Small intestine (tissue), 7 donors: ENCODE measurements at regions not wholly inside any gene's neighbourhood (a gene's known extent, or its start where the extent isn't known, plus 50 kb on each side); places are given as distances from the start of the nearest gene placed in this dataset.

Experiments used
- DNase-seq, 2 donors: peaks; one replicate each; pipeline versions ENCODE4 v3.0.0 to v3.0.0-alpha.2; 2013
- FAIRE-seq: peaks from 2 replicates; lab custom pipeline; 2012; peaks lifted over from hg19 to GRCh38; lab: Jason Lieb, UNC
- H3K27ac ChIP-seq, 3 donors: one replicate each; pipeline ENCODE4 v1.5.1; 2013; ENCODE audit warnings: low read length in 2 of 3, mild to moderate bottlenecking in 2 of 3, control low read depth in 1 of 3, inconsistent platforms in 1 of 3, low read depth in 1 of 3, moderate library complexity in 1 of 3
- H3K27me3 ChIP-seq, 3 donors: one replicate each; pipeline ENCODE4 v1.6.1; 2013; ENCODE audit warnings: low read length in 3 of 3, inconsistent platforms in 1 of 3; ENCODE audit not compliant: control insufficient read depth in 3 of 3, insufficient read depth in 3 of 3
- H3K36me3 ChIP-seq, 3 donors: one replicate each; pipeline ENCODE4 v1.6.1; 2013; ENCODE audit warnings: low read length in 3 of 3, inconsistent platforms in 1 of 3, low read depth in 1 of 3, mild to moderate bottlenecking in 1 of 3, moderate library complexity in 1 of 3; ENCODE audit not compliant: control insufficient read depth in 3 of 3, insufficient read depth in 2 of 3
- H3K4me1 ChIP-seq, 3 donors: one replicate each; pipeline ENCODE4 v1.6.1; 2013; ENCODE audit warnings: low read length in 2 of 3, inconsistent platforms in 1 of 3, low read depth in 1 of 3, mild to moderate bottlenecking in 1 of 3, moderate library complexity in 1 of 3; ENCODE audit not compliant: control insufficient read depth in 3 of 3, insufficient read depth in 2 of 3
- H3K4me3 ChIP-seq, 3 donors: one replicate each; pipeline ENCODE4 v1.5.1; 2013; ENCODE audit warnings: low read length in 3 of 3, control low read depth in 1 of 3, inconsistent platforms in 1 of 3, low read depth in 1 of 3, mild to moderate bottlenecking in 1 of 3, moderate library complexity in 1 of 3
- H3K9me3 ChIP-seq, 2 donors: one replicate each; pipeline ENCODE4 v1.6.1; 2013; ENCODE audit warnings: low read depth in 1 of 2, low read length in 1 of 2; ENCODE audit not compliant: control insufficient read depth in 2 of 2, insufficient read depth in 1 of 2
- WGBS, 3 donors: extraction: QIAGEN DNeasy Blood & Tissue Kit; methylation state at CpG; one replicate each; pipeline ENCODE4 v1.1.7; 2013; 5-methylcytosine and 5-hydroxymethylcytosine counted together
- donor health status: healthy with polysubstance abuse.
- donor health status: control.
- donor health status: control.
- donor health status: Bipolar disorder and iron deficiency.
- donor health status: healthy.

GRCh38 chr9:1115370-1115769, 65.2 kb downstream of the DMRT2 start:
- Histone ChIP-seq H3K36me3 (no peaks in the 10 kb centered on the region), H3K27me3 (no peaks in the 10 kb centered on the region), H3K9me3 (no peaks in the 10 kb centered on the region), H3K4me3 (no peak overlapping the region), H3K27ac (no peak overlapping the region), H3K4me1 (no peaks in the 10 kb centered on the region)
- DNase-seq = no peak
- WGBS, 3 donors = 77 to 91% (median 87%) methylated on average over 3 of the region's 3 CpGs
- no peak for FAIRE-seq

GRCh38 chr9:1117439-1117838, 67.3 kb downstream of the DMRT2 start:
- WGBS, 3 donors = 45 to 72% (median 50%) methylated on average over 1 of the region's 1 CpG
- DNase-seq (no peak), FAIRE-seq (no peak)
- Histone ChIP-seq H3K4me1 (no peaks in the 10 kb centered on the region), H3K4me3 (no peak overlapping the region), H3K36me3 (no peaks in the 10 kb centered on the region), H3K27me3 (no peaks in the 10 kb centered on the region), H3K9me3 (no peaks in the 10 kb centered on the region), H3K27ac (no peak overlapping the region)

GRCh38 chr9:1120500-1121165, 70.5 kb downstream of the DMRT2 start:
- Histone ChIP-seq H3K27me3 (no peaks in the 10 kb centered on the region), H3K4me3 (no peak overlapping the region), H3K36me3 (no peaks in the 10 kb centered on the region), H3K9me3 (no peaks in the 10 kb centered on the region), H3K4me1 (no peaks in the 10 kb centered on the region), H3K27ac (no peak overlapping the region)
- DNase-seq (no peak), FAIRE-seq (no peak)
- 34 to 47% (median 44%) methylated on average over 6 of the region's 6 CpGs for WGBS, 3 donors

GRCh38 chr9:1125741-1126140, 75.6 kb downstream of the DMRT2 start:
- H3K27ac ChIP-seq = no peak overlapping the region
- no peaks in the 10 kb centered on the region for H3K9me3 ChIP-seq
- no peaks in the 10 kb centered on the region for H3K4me1 ChIP-seq
- 31 to 54% (median 38%) methylated on average over 2 of the region's 2 CpGs for WGBS, 3 donors
- no peaks in the 10 kb centered on the region for H3K27me3 ChIP-seq
- no peak overlapping the region for H3K4me3 ChIP-seq
- no peaks in the 10 kb centered on the region for H3K36me3 ChIP-seq
- FAIRE-seq = no peak
- no peak for DNase-seq

GRCh38 chr9:1128046-1128445, 77.9 kb downstream of the DMRT2 start:
- H3K4me3 ChIP-seq = no peak overlapping the region
- no peaks in the 10 kb centered on the region for H3K27me3 ChIP-seq
- FAIRE-seq (no peak), DNase-seq (no peak)
- no peaks in the 10 kb centered on the region for H3K4me1 ChIP-seq
- no peaks in the 10 kb centered on the region for H3K36me3 ChIP-seq
- no peaks in the 10 kb centered on the region for H3K9me3 ChIP-seq
- H3K27ac ChIP-seq = no peak overlapping the region
- WGBS, 3 donors = 58 to 84% (median 83%) methylated on average over 1 of the region's 1 CpG

- Histone ChIP-seq H3K9me3 (no peaks in the 10 kb centered on the region), H3K36me3 (no peaks in the 10 kb centered on the region), H3K4me1 (no peaks in the 10 kb centered on the region), H3K27ac (no peak overlapping the region), H3K27me3 (no peaks in the 10 kb centered on the region), H3K4me3 (no peak overlapping the region)
- 12 to 22% (median 21%) methylated on average over 4 of the region's 4 CpGs for WGBS, 3 donors
- no peak for DNase-seq
- FAIRE-seq = no peak
Measured at GRCh38 chr9:1129382-1129781, 79.2 kb downstream of the DMRT2 start.

GRCh38 chr9:1140057-1140456, 89.9 kb downstream of the DMRT2 start:
- Histone ChIP-seq H3K36me3 (no peaks in the 10 kb centered on the region), H3K9me3 (peaks cover 0 to 15% of the 10 kb centered on the region in 2 donors), H3K4me1 (no peaks in the 10 kb centered on the region), H3K4me3 (no peak overlapping the region), H3K27ac (no peak overlapping the region), H3K27me3 (no peaks in the 10 kb centered on the region)
- FAIRE-seq = no peak
- WGBS, 3 donors = 87 to 97% (median 92%) methylated on average over 2 of the region's 2 CpGs
- no peak for DNase-seq

DNA sequence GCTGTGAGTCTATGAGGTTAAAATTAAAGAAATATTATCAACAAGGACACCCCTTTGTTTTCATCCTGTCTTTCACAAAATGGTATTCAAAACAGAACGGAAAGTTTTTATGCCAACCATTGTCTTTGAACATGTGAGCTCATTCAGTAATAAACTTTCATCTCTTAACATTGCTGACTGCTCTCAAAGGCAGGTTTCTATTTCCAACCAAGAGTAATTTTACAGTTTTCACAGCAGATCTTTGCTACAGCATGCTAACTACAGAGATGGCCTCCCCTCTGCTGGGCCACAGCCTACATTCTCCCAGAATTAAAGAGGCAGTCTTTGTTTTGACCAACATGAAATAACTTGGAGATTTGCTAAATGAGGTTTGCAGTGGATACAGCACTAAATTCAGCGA, 101.5 kb downstream of the DMRT2 start:
- Histone ChIP-seq H3K9me3 (no peaks in the 10 kb centered on the region), H3K27ac (no peak overlapping the region), H3K4me3 (no peak overlapping the region), H3K27me3 (no peaks in the 10 kb centered on the region), H3K4me1 (no peaks in the 10 kb centered on the region), H3K36me3 (no peaks in the 10 kb centered on the region)
- FAIRE-seq (no peak), DNase-seq (no peak)
- WGBS, 3 donors = 74 to 90% (median 82%) methylated on average over 2 of the region's 2 CpGs

DNA sequence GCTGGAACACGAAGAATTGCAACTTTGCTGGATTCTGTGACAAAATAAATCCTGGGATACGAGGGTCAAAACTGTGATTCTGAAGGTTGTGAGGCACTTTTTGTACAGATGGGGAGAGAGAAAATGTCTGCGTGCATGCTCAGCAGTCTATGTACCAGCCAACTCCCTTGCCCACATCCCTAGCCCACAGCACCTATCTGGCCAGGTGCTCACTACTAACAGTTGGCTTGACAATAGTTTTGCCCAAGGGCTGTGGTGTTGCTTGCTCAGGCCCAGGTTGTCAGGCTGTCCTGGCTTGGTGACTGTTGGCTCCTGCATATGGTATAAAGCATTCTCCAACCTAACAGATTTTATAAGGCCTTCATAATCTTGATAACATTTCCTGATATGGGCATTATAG, 102.0 kb downstream of the DMRT2 start:
- FAIRE-seq = no peak
- Histone ChIP-seq H3K27ac (no peak overlapping the region), H3K36me3 (no peaks in the 10 kb centered on the region), H3K9me3 (no peaks in the 10 kb centered on the region), H3K27me3 (no peaks in the 10 kb centered on the region), H3K4me3 (no peak overlapping the region), H3K4me1 (no peaks in the 10 kb centered on the region)
- WGBS, 3 donors = 56 to 72% (median 63%) methylated on average over 3 of the region's 3 CpGs
- DNase-seq = no peak
